ENCODE measurements at regions not wholly inside any gene's neighbourhood (a gene's known extent, or its start where the extent isn't known, plus 50 kb on each side); places are given as distances from the start of the nearest gene placed in this dataset.

DNA sequence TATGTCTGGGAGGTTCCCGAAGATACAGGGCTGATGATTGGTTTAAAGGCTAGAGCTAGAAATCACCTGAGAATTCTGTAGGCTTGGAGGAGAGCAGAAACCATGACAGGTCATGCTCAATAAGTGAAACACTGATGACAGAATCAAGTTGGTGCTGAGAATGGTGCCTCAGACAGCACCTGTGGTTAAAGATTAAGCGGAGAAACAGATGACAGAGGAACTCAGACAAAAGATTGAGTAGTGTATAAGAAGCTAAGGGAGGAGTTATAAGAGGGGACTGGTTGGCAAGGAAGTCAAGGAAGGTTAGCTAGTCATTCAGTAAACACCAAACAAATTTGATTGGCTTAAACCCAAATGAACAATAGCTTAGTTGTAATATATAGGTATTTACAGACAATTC lies 385.4 kb upstream of the CNKSR2 start:
- DNase-seq (ENCODE audit: low spot score), result no peak
- in situ Hi-C loops (cut with MboI; ENCODE audit: low pct_unique_long_range_greater_than_20kb, low sequenced_read_pairs, unreplicated experiment), result no loop called here
- TF ChIP-seq, protein P1, sequence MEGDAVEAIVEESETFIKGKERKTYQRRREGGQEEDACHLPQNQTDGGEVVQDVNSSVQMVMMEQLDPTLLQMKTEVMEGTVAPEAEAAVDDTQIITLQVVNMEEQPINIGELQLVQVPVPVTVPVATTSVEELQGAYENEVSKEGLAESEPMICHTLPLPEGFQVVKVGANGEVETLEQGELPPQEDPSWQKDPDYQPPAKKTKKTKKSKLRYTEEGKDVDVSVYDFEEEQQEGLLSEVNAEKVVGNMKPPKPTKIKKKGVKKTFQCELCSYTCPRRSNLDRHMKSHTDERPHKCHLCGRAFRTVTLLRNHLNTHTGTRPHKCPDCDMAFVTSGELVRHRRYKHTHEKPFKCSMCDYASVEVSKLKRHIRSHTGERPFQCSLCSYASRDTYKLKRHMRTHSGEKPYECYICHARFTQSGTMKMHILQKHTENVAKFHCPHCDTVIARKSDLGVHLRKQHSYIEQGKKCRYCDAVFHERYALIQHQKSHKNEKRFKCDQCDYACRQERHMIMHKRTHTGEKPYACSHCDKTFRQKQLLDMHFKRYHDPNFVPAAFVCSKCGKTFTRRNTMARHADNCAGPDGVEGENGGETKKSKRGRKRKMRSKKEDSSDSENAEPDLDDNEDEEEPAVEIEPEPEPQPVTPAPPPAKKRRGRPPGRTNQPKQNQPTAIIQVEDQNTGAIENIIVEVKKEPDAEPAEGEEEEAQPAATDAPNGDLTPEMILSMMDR (IDR thresholded peaks at IDR 0.05; ENCODE audit: extremely low read depth, insufficient read depth, missing control alignments), result no peak

DNA sequence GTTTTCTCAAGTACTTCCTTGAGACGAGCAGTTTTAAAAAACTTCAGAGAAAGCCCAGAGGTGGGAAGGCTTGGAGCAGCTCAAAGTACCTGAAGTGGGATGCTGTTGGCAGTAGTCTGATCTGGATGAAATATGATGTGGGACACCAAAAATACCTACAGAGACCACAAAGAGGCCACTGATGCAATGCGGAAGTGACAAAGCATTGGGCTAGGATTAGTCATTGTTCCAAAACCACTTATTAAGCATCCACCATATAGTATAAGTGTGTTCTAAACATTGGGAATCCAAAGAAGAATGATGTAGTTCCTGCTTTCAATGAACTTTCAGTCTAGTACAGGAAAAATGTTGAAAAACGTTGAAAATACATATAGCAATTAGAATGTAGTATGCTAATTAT lies 386.1 kb upstream of the CNKSR2 start:
- no peak for DNase-seq (ENCODE audit: low spot score)
- TF ChIP-seq, protein P1 (IDR thresholded peaks at IDR 0.05; ENCODE audit: extremely low read depth, insufficient read depth, missing control alignments), result no peak
- in situ Hi-C loops (cut with MboI; ENCODE audit: low pct_unique_long_range_greater_than_20kb, low sequenced_read_pairs, unreplicated experiment), result no loop called here

GRCh38 chrX:20980426-20980825 lies 393.8 kb upstream of the CNKSR2 start:
- in situ Hi-C loops (cut with MboI; ENCODE audit: low pct_unique_long_range_greater_than_20kb, low sequenced_read_pairs, unreplicated experiment), result no loop called here

DNA sequence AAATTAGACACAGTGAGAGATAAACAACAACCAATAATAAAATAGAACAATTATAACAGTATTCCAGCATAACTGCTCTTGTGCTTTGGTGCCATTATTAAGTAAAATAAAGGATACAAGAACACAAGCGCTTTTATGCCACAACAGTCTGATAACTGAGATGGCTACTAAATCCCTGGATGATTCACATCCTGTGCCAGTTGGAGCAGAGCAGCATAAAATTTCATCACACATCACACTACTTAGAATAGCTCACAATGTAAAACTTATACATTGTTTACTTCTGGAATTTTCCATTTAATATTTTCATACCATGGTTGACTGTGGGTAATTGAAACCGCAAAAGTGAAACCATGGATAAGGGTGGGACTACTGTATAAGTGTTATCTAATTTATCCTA lies 399.9 kb upstream of the CNKSR2 start:
- TF ChIP-seq, protein P1 (IDR thresholded peaks at IDR 0.05; ENCODE audit: extremely low read depth, insufficient read depth, missing control alignments), result no peak
- in situ Hi-C loops (cut with MboI; ENCODE audit: low pct_unique_long_range_greater_than_20kb, low sequenced_read_pairs, unreplicated experiment), result no loop called here
- DNase-seq (ENCODE audit: low spot score), result no peak

More at GRCh38 chrX:20980426-20980825, 393.8 kb upstream of the CNKSR2 start:
- TF ChIP-seq, protein P1 (IDR thresholded peaks at IDR 0.05; ENCODE audit: extremely low read depth, insufficient read depth, missing control alignments), result no peak
- no peak for DNase-seq (ENCODE audit: low spot score)

GRCh38 chrX:20973038-20973437 lies 401.2 kb upstream of the CNKSR2 start:
- in situ Hi-C loops (cut with MboI; ENCODE audit: low pct_unique_long_range_greater_than_20kb, low sequenced_read_pairs, unreplicated experiment), result no loop called here
- TF ChIP-seq, protein P1 (IDR thresholded peaks at IDR 0.05; ENCODE audit: extremely low read depth, insufficient read depth, missing control alignments), result no peak
- DNase-seq (ENCODE audit: low spot score), result no peak

GRCh38 chrX:20971250-20971649 lies 403.0 kb upstream of the CNKSR2 start:
- in situ Hi-C loops (cut with MboI; ENCODE audit: low pct_unique_long_range_greater_than_20kb, low sequenced_read_pairs, unreplicated experiment), result no loop called here
- DNase-seq (ENCODE audit: low spot score), result no peak
- TF ChIP-seq, protein P1 (IDR thresholded peaks at IDR 0.05; ENCODE audit: extremely low read depth, insufficient read depth, missing control alignments), result no peak

DNA sequence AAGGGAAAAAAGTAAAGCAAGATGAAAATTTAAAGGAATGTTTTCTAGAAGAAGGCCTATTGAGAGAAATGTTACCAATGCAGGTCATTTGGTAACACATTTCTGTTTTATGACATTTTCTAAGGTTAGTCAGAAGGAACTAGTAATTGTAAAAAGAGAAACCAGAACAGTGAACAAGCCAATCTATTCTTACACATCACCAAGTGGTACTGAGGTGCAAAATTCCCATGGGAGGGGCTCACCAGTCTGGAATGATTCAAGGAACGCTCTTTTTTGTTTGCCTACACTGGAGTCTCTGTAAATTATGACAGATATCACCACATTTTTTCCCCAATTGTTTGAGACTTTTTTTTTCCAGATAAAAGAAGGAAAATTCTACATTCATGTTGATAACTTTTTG lies 404.7 kb upstream of the CNKSR2 start:
- no peak for DNase-seq (ENCODE audit: low spot score)
- in situ Hi-C loops (cut with MboI; ENCODE audit: low pct_unique_long_range_greater_than_20kb, low sequenced_read_pairs, unreplicated experiment), result no loop called here
- TF ChIP-seq, protein P1 (IDR thresholded peaks at IDR 0.05; ENCODE audit: extremely low read depth, insufficient read depth, missing control alignments), result no peak
